ENCODE measurements at regions not wholly inside any gene's neighbourhood (a gene's known extent, or its start where the extent isn't known, plus 50 kb on each side); places are given as distances from the start of the nearest gene placed in this dataset.

GRCh38 chr6:146905181-146905704 is 299.0 kb upstream of the STXBP5 start:
- TF ChIP-seq POLR2AphosphoS5 (IDR thresholded peaks at IDR 0.05) (no peak), POLR2A (IDR thresholded peaks at IDR 0.05; ENCODE audit: low read depth) (no peak)
